Neural crest cell (in vitro differentiated cells): ENCODE measurements at regions not wholly inside any gene's neighbourhood (a gene's known extent, or its start where the extent isn't known, plus 50 kb on each side); places are given as distances from the start of the nearest gene placed in this dataset.
A peak's percentile ranks its signal among the peaks of the same experiment; 100 is the strongest.

Experiments used
- DNase-seq: peaks from one replicate; pipeline ENCODE4 v3.0.0; 2021; ENCODE audit warnings: low read depth, mixed read lengths, low spot score
- H3K27ac Mint-ChIP-seq: one replicate; pipeline ENCODE4 v1.8.0; 2021; ENCODE audit warnings: mild to moderate bottlenecking, mixed read lengths; ENCODE audit not compliant: unreplicated experiment
- H3K27me3 Mint-ChIP-seq: 2 replicates; pipeline ENCODE4 v1.8.0; 2021; ENCODE audit warnings: low read depth, mild to moderate bottlenecking, mixed read lengths
- H3K36me3 Mint-ChIP-seq: 2 replicates; pipeline ENCODE4 v1.8.0; 2021; ENCODE audit warnings: low read depth, mild to moderate bottlenecking, mixed read lengths
- H3K4me1 Mint-ChIP-seq: 2 replicates; pipeline ENCODE4 v1.8.0; 2021; ENCODE audit warnings: mixed read lengths
- H3K4me3 Mint-ChIP-seq: one replicate; pipeline ENCODE4 v1.8.0; 2021; ENCODE audit warnings: mild to moderate bottlenecking, mixed read lengths
- H3K9me3 Mint-ChIP-seq: 2 replicates; pipeline ENCODE4 v1.8.0; 2021; ENCODE audit warnings: mixed read lengths
- CTCF ChIP-seq: fragments of 200-600 bp; sonication (generic); conservative IDR thresholded peaks from 2 replicates; pipeline ENCODE4 v1.5.0; 2021; ENCODE audit warnings: antibody characterized with exemption, mild to moderate bottlenecking

GRCh38 chr4:180757927-180758326 is 1485.3 kb upstream of the TENM3 start:
- H3K27me3 Mint-ChIP-seq, result no peaks in the 10 kb centered on the region
- H3K4me3 Mint-ChIP-seq, result no peak overlapping the region
- H3K36me3 Mint-ChIP-seq, result no peaks in the 10 kb centered on the region
- H3K9me3 Mint-ChIP-seq, result peaks cover 9% of the 10 kb centered on the region
- no peaks in the 10 kb centered on the region for H3K4me1 Mint-ChIP-seq
- no peak for DNase-seq
- H3K27ac Mint-ChIP-seq, result no peak overlapping the region
- TF ChIP-seq CTCF, result no peak

DNA sequence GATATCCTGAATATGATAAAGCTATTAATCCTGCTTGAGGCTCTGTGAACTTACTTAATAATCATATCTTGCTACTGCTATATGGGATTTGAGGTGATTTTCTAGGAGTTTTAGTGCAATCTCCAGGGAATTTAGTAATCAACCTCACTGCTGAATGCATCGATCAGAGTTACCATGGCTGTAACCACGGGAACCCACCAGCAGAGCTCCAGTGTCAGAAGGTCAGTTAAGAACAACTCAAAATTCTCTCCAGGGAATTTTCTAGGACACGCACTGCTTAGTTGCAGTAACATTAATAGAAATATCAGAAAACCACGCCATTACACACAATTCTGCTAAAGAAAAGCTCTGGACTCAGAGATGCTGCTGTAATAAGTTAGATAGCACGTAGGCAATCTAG is 1477.2 kb upstream of the TENM3 start:
- Mint-ChIP-seq H3K27me3 (no peaks in the 10 kb centered on the region), H3K9me3 (no peaks in the 10 kb centered on the region), H3K36me3 (no peaks in the 10 kb centered on the region), H3K27ac (no peak overlapping the region), H3K4me3 (no peak overlapping the region), H3K4me1 (peaks cover 17% of the 10 kb centered on the region)
- TF ChIP-seq CTCF, result no peak
- DNase-seq, result no peak

DNA sequence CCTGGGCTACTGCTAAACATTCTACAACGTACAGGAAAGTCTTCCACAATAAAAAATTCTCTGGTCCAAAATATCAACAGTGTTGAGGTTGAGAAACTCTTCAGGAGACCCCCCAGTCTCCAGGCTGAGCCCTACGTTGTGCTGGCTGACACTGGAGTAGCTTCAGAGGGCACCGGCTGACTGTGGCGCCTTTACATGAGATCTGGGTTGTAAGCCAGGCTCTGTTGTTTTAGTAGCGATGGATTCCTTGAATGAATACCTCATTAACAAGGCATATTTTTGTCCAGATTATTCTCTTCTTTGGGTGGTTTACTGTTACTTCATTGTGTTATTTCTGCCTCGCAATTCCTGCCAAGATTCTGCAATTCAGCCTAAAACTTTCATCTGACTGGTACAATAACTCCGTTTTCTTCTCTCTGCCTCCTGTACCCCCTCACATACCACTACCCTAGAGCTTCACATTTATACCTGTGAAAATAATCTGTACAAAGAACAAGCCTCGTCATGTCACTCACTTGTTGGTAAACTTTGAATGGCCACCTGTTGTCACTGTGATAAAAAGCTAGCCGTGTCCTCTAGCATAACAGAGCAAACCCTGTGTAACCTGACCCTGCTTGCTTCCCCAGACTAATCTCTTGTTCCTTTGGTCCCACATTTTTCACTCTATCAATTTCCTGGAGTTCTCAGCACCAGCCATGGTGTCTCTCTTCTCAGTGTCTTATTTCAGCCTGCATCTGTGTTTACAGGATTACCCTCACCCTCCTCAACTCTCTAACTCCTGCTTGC is 1476.1 kb upstream of the TENM3 start:
- DNase-seq, result no peak
- Mint-ChIP-seq H3K4me1 (peaks cover 17% of the 10 kb centered on the region), H3K9me3 (no peaks in the 10 kb centered on the region)

DNA sequence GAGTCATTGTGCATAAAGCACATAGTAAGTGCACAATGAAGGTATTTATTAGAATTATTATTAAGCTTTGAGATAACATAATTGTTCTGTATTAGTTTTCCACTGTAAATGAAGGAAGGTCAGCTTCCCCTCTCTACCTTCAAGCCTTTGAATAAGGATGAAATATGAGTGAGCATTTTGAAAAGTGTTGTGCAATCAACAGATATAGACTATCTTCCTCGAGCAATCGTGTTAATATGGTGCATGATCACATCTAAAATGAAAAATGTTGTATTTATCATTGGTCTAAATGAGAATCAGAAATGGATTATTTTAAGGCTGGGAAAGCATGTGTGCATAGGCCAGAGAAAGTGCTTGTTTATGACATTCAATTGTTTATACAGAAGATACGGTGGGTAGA is 1474.6 kb upstream of the TENM3 start:
- peaks cover 17% of the 10 kb centered on the region for H3K4me1 Mint-ChIP-seq
- H3K4me3 Mint-ChIP-seq, result no peak overlapping the region
- no peak overlapping the region for H3K27ac Mint-ChIP-seq
- no peaks in the 10 kb centered on the region for H3K27me3 Mint-ChIP-seq
- no peaks in the 10 kb centered on the region for H3K9me3 Mint-ChIP-seq
- no peak for DNase-seq
- no peaks in the 10 kb centered on the region for H3K36me3 Mint-ChIP-seq
- no peak for TF ChIP-seq CTCF

More for the DNA sequence above, 1476.1 kb upstream of the TENM3 start:
- H3K27ac Mint-ChIP-seq, result peak overlapping the region; percentile 23
- TF ChIP-seq CTCF, result no peak
- H3K36me3 Mint-ChIP-seq, result no peaks in the 10 kb centered on the region
- no peak overlapping the region for H3K4me3 Mint-ChIP-seq
- no peaks in the 10 kb centered on the region for H3K27me3 Mint-ChIP-seq

DNA sequence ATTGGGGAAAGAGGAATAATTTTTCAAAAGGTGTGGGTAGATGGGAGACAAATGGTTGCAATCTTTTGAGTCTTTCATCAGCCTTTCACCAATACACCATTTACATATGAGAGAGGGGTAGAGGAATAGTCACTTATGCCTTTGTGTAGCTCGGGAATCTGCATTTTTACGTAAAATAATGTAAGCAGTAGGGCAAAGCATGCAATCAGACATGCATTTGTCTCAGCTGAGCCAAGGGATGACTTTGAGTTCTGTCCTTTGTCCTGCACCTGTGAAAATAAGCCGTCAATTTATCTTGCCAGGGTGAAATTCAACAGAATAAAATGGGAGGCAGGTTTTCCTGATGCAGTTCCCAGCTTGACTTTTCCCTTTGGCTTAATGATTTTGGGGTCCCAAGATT is 1473.4 kb upstream of the TENM3 start:
- no peak for TF ChIP-seq CTCF
- no peaks in the 10 kb centered on the region for H3K36me3 Mint-ChIP-seq
- no peaks in the 10 kb centered on the region for H3K9me3 Mint-ChIP-seq
- no peak overlapping the region for H3K27ac Mint-ChIP-seq
- H3K4me1 Mint-ChIP-seq, result peaks cover 17% of the 10 kb centered on the region
- no peak overlapping the region for H3K4me3 Mint-ChIP-seq
- H3K27me3 Mint-ChIP-seq, result no peaks in the 10 kb centered on the region
- DNase-seq, result no peak
